Parathyroid adenoma (tissue), 2 donors: ENCODE measurements at regions not wholly inside any gene's neighbourhood (a gene's known extent, or its start where the extent isn't known, plus 50 kb on each side); places are given as distances from the start of the nearest gene placed in this dataset.
"Not testable (repeated sequence)": the region's sequence is repeated elsewhere in the genome, so short reads cannot be mapped to it uniquely, and the experiment has no call there.

Experiments used
- H2AFZ ChIP-seq: fragments of 300-600 bp; sonication (generic); one replicate; pipeline ENCODE4 v1.7.0; 2017; ENCODE audit warnings: antibody characterized with exemption, mild to moderate bottlenecking
- H3K27ac ChIP-seq: fragments of 300-600 bp; sonication (generic); one replicate; pipeline ENCODE4 v1.7.0; 2017
- H3K27me3 ChIP-seq: fragments of 300-600 bp; sonication (generic); one replicate; pipeline ENCODE4 v1.7.0; 2017; ENCODE audit warnings: low read length; ENCODE audit not compliant: control insufficient read depth, insufficient read depth
- H3K36me3 ChIP-seq: fragments of 300-600 bp; sonication (generic); one replicate; pipeline ENCODE4 v1.7.0; 2017; ENCODE audit warnings: low read length; ENCODE audit not compliant: control insufficient read depth, insufficient read depth
- H3K4me1 ChIP-seq: fragments of 300-600 bp; sonication (generic); one replicate; pipeline ENCODE4 v1.7.0; 2017; ENCODE audit warnings: control low read depth
- H3K4me2 ChIP-seq: fragments of 300-600 bp; sonication (generic); one replicate; pipeline ENCODE4 v1.7.0; 2017; ENCODE audit warnings: low read length
- H3K4me3 ChIP-seq: fragments of 300-600 bp; sonication (generic); one replicate; pipeline ENCODE4 v1.7.0; 2017; ENCODE audit warnings: low read depth, low read length
- H3K79me2 ChIP-seq: fragments of 300-600 bp; sonication (generic); one replicate; pipeline ENCODE4 v1.7.0; 2017; ENCODE audit warnings: control low read depth
- H3K9ac ChIP-seq: fragments of 300-600 bp; sonication (generic); one replicate; pipeline ENCODE4 v1.7.0; 2017; ENCODE audit warnings: mild to moderate bottlenecking
- H3K9me3 ChIP-seq: fragments of 300-600 bp; sonication (generic); one replicate; pipeline ENCODE4 v1.7.0; 2017; ENCODE audit warnings: low read length; ENCODE audit not compliant: control insufficient read depth
- CTCF ChIP-seq: fragments of 300-600 bp; sonication (generic); IDR thresholded peaks from one replicate; pipeline ENCODE4 v1.7.0; 2017; ENCODE audit warnings: antibody characterized with exemption, mild to moderate bottlenecking
- donor health status: primary hyperparathyroidism.

GRCh38 chr3:78322780-78323179 lies 1282.9 kb downstream of the ROBO2 start:
- no peak overlapping the region for H3K4me3 ChIP-seq
- H3K36me3 ChIP-seq, result no peaks in the 10 kb centered on the region
- H3K4me2 ChIP-seq, result no peak overlapping the region
- no peaks in the 10 kb centered on the region for H3K79me2 ChIP-seq
- H3K4me1 ChIP-seq, result no peaks in the 10 kb centered on the region
- H3K9ac ChIP-seq, result no peak overlapping the region
- H2AFZ ChIP-seq, result no peak overlapping the region
- no peak for TF ChIP-seq CTCF
- no peaks in the 10 kb centered on the region for H3K27me3 ChIP-seq
- H3K9me3 ChIP-seq, result no peaks in the 10 kb centered on the region
- no peak overlapping the region for H3K27ac ChIP-seq

- no peaks in the 10 kb centered on the region for H3K79me2 ChIP-seq
- H3K4me1 ChIP-seq, result no peaks in the 10 kb centered on the region
- no peak for TF ChIP-seq CTCF
- H3K4me3 ChIP-seq, result no peak overlapping the region
- H3K9me3 ChIP-seq, result no peaks in the 10 kb centered on the region
- H3K36me3 ChIP-seq, result no peaks in the 10 kb centered on the region
- no peak overlapping the region for H3K9ac ChIP-seq
- H3K4me2 ChIP-seq, result no peak overlapping the region
- no peaks in the 10 kb centered on the region for H3K27me3 ChIP-seq
- no peak overlapping the region for H2AFZ ChIP-seq
- H3K27ac ChIP-seq, result no peak overlapping the region
These were observed 1297.9 kb downstream of the ROBO2 start for GRCh38 chr3:78337801-78338211.

GRCh38 chr3:78338405-78338804 lies 1298.5 kb downstream of the ROBO2 start:
- Histone ChIP-seq H3K4me3 (no peak overlapping the region), H3K9ac (no peak overlapping the region), H3K27me3 (no peaks in the 10 kb centered on the region), H3K36me3 (no peaks in the 10 kb centered on the region), H3K27ac (no peak overlapping the region), H3K4me1 (no peaks in the 10 kb centered on the region), H3K79me2 (no peaks in the 10 kb centered on the region), H3K4me2 (no peak overlapping the region), H2AFZ (no peak overlapping the region), H3K9me3 (no peaks in the 10 kb centered on the region)
- no peak for TF ChIP-seq CTCF

GRCh38 chr3:78343221-78343620 lies 1303.3 kb downstream of the ROBO2 start:
- H3K36me3 ChIP-seq, result no peaks in the 10 kb centered on the region
- H3K27me3 ChIP-seq, result no peaks in the 10 kb centered on the region
- H3K4me1 ChIP-seq, result no peaks in the 10 kb centered on the region
- H3K4me2 ChIP-seq, result no peak overlapping the region
- no peaks in the 10 kb centered on the region for H3K9me3 ChIP-seq
- H3K9ac ChIP-seq, result no peak overlapping the region
- H3K79me2 ChIP-seq, result no peaks in the 10 kb centered on the region
- no peak for TF ChIP-seq CTCF
- no peak overlapping the region for H3K4me3 ChIP-seq
- no peak overlapping the region for H2AFZ ChIP-seq
- H3K27ac ChIP-seq, result no peak overlapping the region

- not testable (repeated sequence) for H2AFZ ChIP-seq, H3K4me3 ChIP-seq, H3K9ac ChIP-seq, H3K36me3 ChIP-seq, H3K27ac ChIP-seq, H3K9me3 ChIP-seq, H3K27me3 ChIP-seq, H3K4me2 ChIP-seq, H3K4me1 ChIP-seq, H3K79me2 ChIP-seq
These were observed 1304.4 kb downstream of the ROBO2 start for GRCh38 chr3:78344267-78344666.
